ENCODE measurements at regions not wholly inside any gene's neighbourhood (a gene's known extent, or its start where the extent isn't known, plus 50 kb on each side); places are given as distances from the start of the nearest gene placed in this dataset.
A peak's percentile ranks its signal among the peaks of the same experiment; 100 is the strongest.

DNA sequence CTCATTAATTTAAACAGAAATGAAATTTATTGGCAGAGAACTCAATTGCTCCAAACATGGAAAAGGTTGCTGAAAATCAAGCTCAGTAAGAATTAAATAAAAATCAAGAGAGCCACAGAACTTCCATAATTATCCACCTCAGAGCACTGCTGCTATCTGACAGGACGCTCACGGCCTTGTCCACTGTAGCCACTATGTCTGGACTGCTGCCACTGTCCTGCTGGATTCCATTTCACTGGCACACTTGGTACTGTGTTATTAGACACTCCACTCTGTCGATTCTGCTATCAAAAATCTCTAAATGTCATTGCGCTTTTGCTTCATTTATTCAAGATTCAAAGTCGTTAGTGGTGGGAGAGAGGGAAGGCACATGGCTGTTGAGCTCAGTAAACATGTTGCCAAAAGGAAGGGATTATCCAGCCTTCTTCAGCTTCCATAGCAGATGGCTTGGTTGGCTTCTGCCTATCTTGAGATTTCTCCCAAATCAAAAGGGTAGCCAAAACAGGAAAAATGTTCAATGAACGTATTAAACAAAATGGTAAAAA lies 815.0 kb downstream of the CDH18 start:
- H3K79me2 ChIP-seq (ENCODE audit: control insufficient read depth, insufficient read depth, low read length) = no peaks in the 10 kb centered on the region
- DNase-seq (ENCODE audit: low read depth, low spot score) (no peak), FAIRE-seq (peak; percentile 13)
- H3K9me1 ChIP-seq (ENCODE audit: control insufficient read depth, extremely low read depth, insufficient read depth, low read length) = no peaks in the 10 kb centered on the region
- no peaks in the 10 kb centered on the region for H3K4me1 ChIP-seq (ENCODE audit: control insufficient read depth, extremely low read depth, insufficient read depth, low read length)
- dilution Hi-C loops (cut with MboI; ENCODE audit: extremely low pct_ligation_motif_present, low sequenced_read_pairs) = no loop called here
- no peak overlapping the region for H3K9ac ChIP-seq (ENCODE audit: control insufficient read depth, extremely low read depth, insufficient read depth, low read length)
- H3K4me3 ChIP-seq (ENCODE audit: control insufficient read depth in 2 of 3, extremely low read depth in 1 of 3, insufficient read depth in 2 of 3, low read depth in 1 of 3, low read length in 3 of 3) = no peak overlapping the region
- H3K4me2 ChIP-seq (ENCODE audit: control insufficient read depth, extremely low read depth, insufficient read depth, low read depth, low read length) = no peak overlapping the region
- no peak overlapping the region for H2AFZ ChIP-seq (ENCODE audit: control insufficient read depth, low read length)
- H3K27me3 ChIP-seq (ENCODE audit: control insufficient read depth, extremely low read depth, insufficient read depth, low read length) = no peaks in the 10 kb centered on the region
- TF ChIP-seq CTCF (optimal IDR thresholded peaks at IDR 0.05 in 1 of 3, IDR thresholded peaks at IDR 0.05 in 1 of 3, conservative IDR thresholded peaks at IDR 0.05 in 1 of 3; ENCODE audit: extremely low read depth in 1 of 3, insufficient read depth in 2 of 3, low read length in 3 of 3) (no peak), EZH2 (IDR thresholded peaks at IDR 0.05; ENCODE audit: low read length) (no peak)
- no peaks in the 10 kb centered on the region for H3K36me3 ChIP-seq (ENCODE audit: control insufficient read depth in 2 of 2, extremely low read depth in 1 of 2, insufficient read depth in 2 of 2, low read length in 2 of 2)
- no peaks in the 10 kb centered on the region for H4K20me1 ChIP-seq (ENCODE audit: control insufficient read depth, extremely low read depth, insufficient read depth, low read length)
- no peaks in the 10 kb centered on the region for H3K9me3 ChIP-seq (ENCODE audit: control insufficient read depth, low read depth, low read length)
- no peak overlapping the region for H3K27ac ChIP-seq (ENCODE audit: control insufficient read depth, insufficient read depth, low read length)

GRCh38 chr5:19175776-19176570 lies 812.0 kb downstream of the CDH18 start:
- FAIRE-seq = no peak
- no peak overlapping the region for H3K27ac ChIP-seq (ENCODE audit: control insufficient read depth, insufficient read depth, low read length)
- no peaks in the 10 kb centered on the region for H3K79me2 ChIP-seq (ENCODE audit: control insufficient read depth, insufficient read depth, low read length)
- no peak overlapping the region for H3K4me3 ChIP-seq (ENCODE audit: control insufficient read depth in 2 of 3, extremely low read depth in 1 of 3, insufficient read depth in 2 of 3, low read depth in 1 of 3, low read length in 3 of 3)
- no peak overlapping the region for H3K4me2 ChIP-seq (ENCODE audit: control insufficient read depth, extremely low read depth, insufficient read depth, low read depth, low read length)
- no peak overlapping the region for H3K9ac ChIP-seq (ENCODE audit: control insufficient read depth, extremely low read depth, insufficient read depth, low read length)
- H3K9me1 ChIP-seq (ENCODE audit: control insufficient read depth, extremely low read depth, insufficient read depth, low read length) = no peaks in the 10 kb centered on the region
- H3K4me1 ChIP-seq (ENCODE audit: control insufficient read depth, extremely low read depth, insufficient read depth, low read length) = no peaks in the 10 kb centered on the region
- dilution Hi-C loops (cut with MboI; ENCODE audit: extremely low pct_ligation_motif_present, low sequenced_read_pairs) = no loop called here
- H4K20me1 ChIP-seq (ENCODE audit: control insufficient read depth, extremely low read depth, insufficient read depth, low read length) = no peaks in the 10 kb centered on the region
- no peak overlapping the region for H2AFZ ChIP-seq (ENCODE audit: control insufficient read depth, low read length)
- TF ChIP-seq CTCF (optimal IDR thresholded peaks at IDR 0.05 in 1 of 3, IDR thresholded peaks at IDR 0.05 in 1 of 3, conservative IDR thresholded peaks at IDR 0.05 in 1 of 3; ENCODE audit: extremely low read depth in 1 of 3, insufficient read depth in 2 of 3, low read length in 3 of 3) (no peak), EZH2 (IDR thresholded peaks at IDR 0.05; ENCODE audit: low read length) (no peak)
- H3K36me3 ChIP-seq (ENCODE audit: control insufficient read depth in 2 of 2, extremely low read depth in 1 of 2, insufficient read depth in 2 of 2, low read length in 2 of 2) = no peaks in the 10 kb centered on the region
- DNase-seq (ENCODE audit: low read depth, low spot score) = no peak
- no peaks in the 10 kb centered on the region for H3K27me3 ChIP-seq (ENCODE audit: control insufficient read depth, extremely low read depth, insufficient read depth, low read length)
- H3K9me3 ChIP-seq (ENCODE audit: control insufficient read depth, low read depth, low read length) = no peaks in the 10 kb centered on the region
